ENCODE measurements at regions not wholly inside any gene's neighbourhood (a gene's known extent, or its start where the extent isn't known, plus 50 kb on each side); places are given as distances from the start of the nearest gene placed in this dataset.
A peak's percentile ranks its signal among the peaks of the same experiment; 100 is the strongest.
"Not testable (repeated sequence)": the region's sequence is repeated elsewhere in the genome, so short reads cannot be mapped to it uniquely, and the experiment has no call there.

DNA sequence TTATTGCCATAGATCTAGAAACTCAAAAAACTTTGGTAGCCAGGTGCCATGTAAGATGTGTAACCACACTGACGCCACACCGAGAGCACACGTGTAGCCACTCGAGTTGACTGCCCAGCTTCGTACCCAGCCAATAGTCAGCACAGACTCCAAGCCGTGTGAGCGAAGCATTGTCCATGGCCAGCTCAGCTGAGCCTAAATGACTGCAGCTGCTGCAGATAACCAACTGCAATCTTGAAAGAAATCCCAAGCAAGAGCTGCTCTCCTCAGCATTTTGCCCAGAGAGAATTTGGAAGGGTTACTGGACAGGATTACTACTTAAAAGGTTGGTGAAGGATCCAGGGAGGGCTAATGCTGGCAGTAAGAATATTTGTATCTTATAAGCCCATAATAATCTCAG is 193.0 kb upstream of the THRB start:
- no peak for DNase-seq (ENCODE audit: low read depth)

DNA sequence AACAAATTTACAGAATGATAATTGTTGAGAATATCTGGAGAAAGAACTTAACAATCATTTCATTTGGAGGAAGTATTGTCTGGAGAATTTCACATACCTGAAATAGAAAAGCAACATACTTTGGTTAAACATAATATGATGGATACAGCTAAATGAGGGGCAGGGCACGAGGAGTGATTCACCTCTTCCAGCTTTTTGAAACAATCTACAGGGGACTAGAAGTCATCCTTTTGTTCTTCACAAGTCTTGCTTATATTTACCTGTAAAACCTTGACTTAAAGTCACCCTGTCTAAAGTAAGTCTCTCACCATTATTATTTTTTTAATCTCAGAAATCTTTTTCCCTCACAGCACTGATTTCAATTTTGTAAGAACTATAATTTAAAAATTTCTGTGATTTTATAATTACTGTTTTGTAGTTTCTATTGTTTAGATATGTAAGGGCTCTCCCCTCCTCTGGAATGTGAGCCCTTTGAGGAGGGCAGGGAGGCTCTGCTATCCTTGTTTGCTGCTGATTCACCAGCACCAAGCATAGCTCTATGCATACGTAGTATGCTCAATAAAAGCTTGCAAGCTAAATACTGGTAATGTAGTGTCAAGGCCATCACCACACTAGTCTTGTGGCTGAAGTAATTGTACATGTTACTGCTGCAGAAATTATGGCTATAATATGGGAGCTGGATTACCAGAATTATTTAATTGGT is 193.9 kb upstream of the THRB start:
- DNase-seq (ENCODE audit: low read depth), result no peak

DNA sequence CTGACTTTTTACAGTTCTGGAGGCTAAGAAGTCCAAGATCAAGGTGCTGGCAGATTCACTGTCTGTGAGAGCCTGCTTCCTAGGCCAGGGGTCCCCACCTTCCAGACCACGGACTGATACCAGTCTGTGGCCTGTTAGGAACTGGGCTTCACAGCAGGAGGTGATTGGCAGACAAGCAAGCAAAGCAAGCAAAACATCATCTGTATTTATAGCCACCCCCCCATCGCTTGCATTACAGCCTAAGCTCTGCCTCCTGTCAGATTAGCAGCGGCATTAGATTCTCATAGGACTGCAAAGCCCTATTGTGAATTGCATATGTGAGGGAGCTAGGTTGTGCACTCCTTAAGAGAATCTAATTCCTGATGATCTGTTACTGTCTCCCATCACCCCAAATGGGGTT is 194.7 kb upstream of the THRB start:
- no peak for DNase-seq (ENCODE audit: low read depth)

DNA sequence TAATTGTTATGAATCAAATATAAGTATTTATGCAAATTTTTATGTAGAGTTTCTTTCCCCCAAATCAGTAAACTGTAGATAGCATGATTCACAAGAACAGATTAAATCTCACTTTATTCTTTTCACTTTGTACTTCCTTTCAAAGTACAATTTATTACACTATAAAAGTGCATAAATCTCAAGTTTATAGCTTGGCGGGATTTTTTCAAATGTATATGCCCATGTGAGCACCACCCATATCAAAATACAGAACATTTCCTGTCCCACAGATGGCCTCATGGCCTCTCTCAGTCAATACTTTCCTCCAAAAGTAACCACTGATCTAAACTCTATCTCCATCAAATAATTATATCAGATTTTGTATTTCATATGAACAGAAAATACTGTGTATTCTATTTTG is 196.1 kb upstream of the THRB start:
- no peak for DNase-seq (ENCODE audit: low read depth)

DNA sequence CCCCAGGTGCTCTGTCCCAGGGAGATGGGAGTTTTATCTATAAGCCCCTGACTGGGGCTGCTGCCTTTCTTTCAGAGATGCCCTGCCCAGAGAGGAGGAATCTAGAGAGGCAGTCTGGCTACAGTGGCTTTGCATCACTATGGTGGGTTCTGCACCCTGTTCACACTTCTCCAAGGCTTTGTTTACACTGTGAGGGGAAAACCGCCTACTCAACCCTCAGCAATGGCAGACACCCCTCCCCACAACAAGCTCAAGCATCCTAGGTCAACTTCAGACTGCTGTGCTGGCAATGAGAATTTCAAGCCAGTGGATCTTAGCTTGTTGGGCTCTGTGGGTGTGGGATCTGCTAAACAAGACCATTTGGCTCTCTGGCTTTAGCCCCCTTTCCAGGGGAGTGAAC is 204.4 kb upstream of the THRB start:
- not testable (repeated sequence) for DNase-seq (ENCODE audit: low read depth)

DNA sequence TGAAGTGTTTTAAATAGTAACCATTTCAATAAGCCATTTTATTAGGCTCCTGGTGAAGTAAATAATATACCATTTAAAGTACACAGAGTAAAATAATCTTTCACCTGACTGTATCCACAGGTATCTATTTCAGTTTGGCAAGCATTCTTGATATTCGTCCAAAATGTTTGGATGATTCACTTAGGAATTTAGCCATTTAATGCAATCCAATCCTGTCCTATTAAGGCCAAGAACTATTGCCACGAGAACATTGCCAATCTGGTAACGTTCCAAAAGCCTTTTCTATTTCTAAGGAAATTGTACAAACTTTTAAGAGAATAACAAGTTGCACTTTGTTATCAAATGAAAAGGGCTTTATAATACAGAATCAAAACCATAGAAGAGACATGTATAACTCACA is 209.8 kb upstream of the THRB start:
- peak; percentile 59 for DNase-seq (ENCODE audit: low read depth)

DNA sequence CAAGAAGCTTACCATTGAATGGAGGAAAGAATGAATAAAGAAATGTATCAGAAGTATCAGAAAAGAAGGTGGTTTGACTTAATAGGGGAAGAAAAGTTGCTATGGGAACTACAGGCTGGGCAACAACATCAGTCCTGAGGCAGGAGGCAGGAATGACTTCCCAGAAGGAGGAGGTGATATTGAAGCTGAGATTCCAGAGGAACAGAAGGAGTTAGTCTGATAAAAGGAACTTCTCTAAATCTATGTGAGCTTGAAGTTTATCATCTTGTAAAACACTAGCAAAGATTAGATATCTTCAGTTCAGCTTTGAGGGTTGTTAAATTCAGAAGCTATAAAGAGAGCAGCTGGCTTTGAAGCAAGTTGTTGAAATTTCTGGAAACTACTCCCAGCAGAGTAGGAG is 213.3 kb upstream of the THRB start:
- no peak for DNase-seq (ENCODE audit: low read depth)

DNA sequence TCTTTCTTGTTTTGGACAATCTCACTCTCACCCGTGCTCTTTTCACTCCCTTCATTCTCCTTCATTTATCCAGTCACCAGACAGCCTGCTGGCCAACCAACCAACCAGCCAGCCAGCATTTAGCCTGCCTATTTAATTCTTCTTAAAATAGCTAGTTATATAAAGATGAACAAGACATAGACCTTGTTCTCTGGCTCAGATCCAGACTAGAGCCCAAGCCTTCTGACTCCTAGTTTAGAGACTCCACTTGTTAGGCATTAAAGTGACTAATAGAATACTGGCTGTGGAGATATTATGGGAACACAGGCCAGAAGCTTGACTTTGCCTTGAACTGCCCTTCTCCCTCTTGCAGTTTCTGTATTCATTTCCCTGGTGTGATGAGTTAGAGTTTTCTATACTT is 215.3 kb upstream of the THRB start:
- DNase-seq (ENCODE audit: low read depth), result no peak

DNA sequence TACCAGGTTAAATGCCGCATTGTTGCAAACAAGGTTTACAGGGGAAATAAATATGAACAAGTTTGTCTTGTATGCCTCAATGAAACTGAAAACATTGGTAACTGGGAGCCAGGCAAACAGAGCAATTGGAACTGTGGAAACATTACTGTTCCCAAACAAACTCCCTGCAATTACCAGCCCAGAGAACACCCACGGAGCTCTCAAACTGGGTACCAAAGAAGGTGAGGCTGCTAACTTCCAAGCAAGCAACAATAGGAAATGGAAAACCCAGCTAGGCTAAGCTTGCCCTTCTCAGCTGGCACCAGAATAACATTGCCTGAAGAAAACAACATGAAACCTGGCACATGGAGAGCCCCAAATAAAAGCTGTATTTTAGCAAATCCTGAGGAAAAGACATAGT is 218.9 kb upstream of the THRB start:
- no peak for DNase-seq (ENCODE audit: low read depth)

DNA sequence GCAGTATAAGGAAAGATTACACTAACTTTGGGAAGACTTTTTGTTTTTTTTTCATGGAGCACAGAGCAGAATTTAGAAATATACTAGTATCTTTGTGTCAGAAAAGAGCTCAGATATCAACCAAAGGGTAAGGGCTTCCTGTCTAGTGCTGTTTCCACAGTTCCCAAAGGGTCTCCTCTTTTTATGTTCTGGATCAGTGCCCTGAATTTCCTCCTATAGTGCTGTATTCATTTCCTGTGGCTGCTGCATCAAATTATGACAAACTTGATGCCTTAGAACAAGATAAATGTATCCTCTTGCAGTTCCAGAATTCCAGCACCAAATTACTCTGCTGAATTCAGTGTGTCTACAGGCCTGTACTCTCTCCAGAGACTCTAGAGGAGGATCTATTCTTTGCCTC is 219.8 kb upstream of the THRB start:
- no peak for DNase-seq (ENCODE audit: low read depth)

DNA sequence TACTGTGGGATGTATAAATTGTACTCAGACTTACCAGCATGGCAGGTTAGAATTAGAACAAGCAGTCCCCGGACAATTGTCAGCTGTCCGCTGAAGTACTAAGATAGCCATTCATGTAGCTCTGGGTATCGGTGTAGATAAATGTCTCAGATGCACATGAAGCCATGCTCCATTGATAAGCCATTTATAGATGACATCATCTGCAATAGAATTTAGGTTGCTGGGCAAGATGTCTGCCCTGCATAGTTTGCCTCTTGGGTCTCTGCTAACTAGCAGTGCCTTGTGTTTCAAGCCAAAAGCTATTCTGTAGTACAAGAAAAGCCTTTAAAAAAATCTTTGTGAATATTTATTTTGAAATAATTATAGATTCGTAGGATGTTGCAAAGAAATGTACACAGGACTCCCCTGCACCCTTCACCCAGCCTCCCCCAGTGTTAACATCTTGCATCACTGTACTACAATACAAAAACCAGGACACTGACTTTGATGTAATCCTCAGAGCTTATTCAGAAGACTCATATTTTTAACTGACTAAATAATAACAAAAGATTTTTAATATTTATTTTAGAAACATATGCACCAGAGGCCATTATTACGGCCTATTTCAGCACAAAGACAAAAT is 220.6 kb upstream of the THRB start:
- DNase-seq (ENCODE audit: low read depth), result no peak

DNA sequence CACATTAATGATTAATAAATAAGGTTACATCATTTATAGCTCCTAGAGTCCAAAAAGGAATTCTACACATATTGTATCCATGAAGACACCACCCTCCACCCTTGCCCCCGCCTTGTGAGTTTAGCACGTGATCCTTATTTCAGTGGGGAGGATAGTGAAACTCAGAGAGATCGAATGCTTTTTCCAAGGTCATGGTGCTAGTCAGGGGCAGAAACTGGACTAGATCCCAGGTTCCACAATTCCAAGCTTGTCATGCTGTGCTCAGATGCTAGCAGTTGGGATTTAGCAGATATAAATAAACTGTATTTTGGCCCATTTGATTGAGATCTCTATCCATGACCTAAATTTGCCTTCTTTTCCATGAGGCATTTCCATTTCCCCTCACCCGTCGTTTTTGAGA is 227.4 kb upstream of the THRB start:
- no peak for DNase-seq (ENCODE audit: low read depth)

DNA sequence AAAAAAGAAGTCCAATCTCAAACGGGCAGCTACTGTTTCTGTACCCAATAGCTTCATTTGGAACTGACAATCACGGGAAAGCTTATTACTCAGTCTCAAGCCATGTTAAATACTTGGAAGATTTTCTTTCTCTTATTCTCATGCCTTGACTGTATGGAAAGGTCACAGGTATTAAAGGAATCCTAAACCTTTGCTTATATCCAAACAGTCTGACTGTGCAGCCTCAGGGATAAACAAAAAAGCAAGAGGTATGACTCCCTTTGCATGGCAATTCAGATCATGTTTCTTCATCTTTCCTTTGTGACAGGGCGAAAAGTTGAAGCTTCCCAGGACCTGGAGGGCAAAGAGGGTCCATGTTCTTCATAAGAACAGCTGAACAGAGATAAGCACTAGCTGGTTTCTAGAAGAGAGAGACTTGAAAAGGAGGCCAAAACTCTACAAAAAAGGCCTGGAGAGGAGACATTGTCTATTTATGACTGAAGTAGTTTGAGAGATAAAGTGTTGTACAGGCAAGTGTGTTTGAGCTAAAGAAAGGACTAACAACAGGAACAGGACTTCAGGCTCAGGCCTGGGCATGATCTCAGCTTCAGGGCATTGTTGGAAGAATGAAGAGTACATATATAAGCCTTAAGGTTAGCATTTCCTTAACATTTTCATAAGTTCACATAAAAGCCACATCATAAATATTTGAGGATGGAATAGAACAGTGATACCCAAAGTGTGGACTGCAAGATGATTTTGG is 231.0 kb upstream of the THRB start:
- no peak for DNase-seq (ENCODE audit: low read depth)

DNA sequence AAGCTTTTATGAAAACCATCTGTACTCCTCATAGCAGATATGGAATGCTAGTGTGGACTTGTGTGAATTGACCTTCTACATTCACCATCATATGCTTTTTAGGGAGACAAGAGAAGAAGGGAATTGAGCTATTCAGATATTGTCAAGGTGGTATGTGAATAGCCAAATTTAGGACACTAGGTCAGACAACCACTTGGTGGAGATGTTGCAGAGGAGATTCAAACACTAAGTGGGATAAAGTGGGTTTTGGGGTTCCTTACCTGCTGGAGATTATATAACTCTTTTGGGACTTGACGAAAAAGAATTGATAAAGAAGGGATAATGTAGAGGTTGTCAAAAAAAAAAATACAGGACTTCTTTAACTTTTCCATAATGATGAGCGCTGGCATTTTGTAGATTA is 231.8 kb upstream of the THRB start:
- DNase-seq (ENCODE audit: low read depth), result no peak

DNA sequence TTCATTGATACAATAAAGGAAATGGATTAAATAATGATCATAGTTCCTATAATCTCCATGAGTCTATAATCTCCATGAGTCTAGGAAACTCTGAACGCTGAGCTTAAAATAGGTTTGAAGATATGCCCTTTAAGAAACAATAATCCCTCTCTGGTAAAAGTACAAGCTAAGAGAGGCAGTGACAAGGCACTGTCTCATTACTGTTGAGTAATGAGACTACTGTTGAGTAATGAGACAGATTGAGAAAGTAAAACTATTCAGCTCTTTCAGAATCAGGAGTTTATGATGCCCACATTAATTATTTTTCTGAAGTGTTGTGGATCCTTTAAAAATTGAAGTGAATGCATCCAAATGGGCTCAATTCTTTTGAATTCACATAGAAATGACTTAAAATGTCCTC is 235.5 kb upstream of the THRB start:
- no peak for DNase-seq (ENCODE audit: low read depth)

DNA sequence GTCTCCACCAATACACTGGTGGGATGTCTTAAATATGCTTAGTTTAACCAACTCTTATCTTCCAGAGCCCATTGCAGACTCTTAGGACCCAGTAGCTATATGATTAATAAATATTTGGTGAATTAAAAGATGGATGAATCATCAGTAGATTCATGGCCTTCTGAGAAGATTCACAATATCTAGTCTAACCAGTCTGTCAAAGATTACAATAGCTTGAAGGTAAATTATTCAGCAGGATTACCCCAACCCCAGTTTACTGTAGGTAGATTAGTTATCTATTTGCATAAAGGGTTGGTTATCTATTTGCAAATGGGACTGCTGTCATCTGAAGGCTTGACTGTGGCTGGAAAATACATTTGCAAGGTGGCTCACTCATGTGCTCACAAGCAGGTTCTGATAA is 239.4 kb upstream of the THRB start:
- DNase-seq (ENCODE audit: low read depth), result no peak

DNA sequence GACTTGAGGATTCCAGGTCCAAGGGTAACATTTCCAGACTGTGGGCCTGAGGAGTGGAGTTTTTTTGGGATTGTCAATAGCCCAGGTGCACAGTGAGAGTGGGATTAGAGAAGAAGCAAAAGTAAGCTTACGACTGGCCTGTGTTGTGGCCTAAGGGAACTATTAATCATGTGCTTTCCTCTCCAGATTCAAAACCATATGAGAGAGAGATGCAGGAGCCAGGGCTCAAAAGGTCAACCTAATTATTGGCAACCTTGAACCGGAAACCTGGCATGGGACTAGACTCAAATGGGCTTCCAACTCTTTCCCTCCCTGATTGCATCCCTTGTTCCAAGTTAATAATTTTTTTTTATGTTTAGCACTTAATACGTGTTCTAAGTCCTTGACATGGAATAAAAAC is 242.1 kb upstream of the THRB start:
- DNase-seq (ENCODE audit: low read depth), result no peak

DNA sequence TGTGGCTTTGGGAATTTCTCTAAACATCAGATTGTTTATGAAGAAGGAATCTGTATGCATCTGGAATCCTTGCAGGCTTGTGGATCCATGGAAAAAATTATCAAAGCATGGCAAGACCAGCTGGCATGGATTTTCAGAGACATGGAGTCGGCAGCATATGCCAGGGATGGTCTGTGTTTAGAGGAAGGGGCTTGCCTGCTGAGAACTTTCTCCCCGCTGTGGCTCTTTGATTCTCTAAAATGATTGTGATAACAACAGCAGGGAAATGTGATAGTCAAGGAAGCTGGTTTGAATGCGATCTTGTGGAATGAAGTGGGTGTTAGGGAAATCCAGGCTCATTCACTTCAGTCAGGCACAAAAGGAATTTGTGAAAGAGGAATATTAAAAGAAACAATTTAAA is 245.7 kb upstream of the THRB start:
- no peak for DNase-seq (ENCODE audit: low read depth)

DNA sequence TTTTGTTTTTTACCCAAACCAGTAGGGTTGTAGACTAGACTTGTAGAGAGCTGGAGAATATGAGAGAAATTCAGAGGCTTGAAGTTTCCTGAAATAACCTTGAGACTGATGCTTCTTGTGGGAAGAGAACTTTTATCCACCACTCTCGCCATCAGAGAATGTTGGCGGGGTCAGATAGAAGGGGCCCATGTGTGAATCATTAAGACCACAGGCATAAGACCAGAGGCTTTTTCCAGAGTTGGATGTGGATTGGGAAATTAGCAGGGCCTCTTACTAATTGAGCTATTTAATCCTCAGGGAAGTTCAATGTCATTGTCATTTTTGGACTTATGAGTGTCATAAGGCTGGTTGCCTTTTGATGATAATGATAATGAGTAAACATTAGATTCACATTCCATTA is 246.9 kb upstream of the THRB start:
- DNase-seq (ENCODE audit: low read depth), result no peak

DNA sequence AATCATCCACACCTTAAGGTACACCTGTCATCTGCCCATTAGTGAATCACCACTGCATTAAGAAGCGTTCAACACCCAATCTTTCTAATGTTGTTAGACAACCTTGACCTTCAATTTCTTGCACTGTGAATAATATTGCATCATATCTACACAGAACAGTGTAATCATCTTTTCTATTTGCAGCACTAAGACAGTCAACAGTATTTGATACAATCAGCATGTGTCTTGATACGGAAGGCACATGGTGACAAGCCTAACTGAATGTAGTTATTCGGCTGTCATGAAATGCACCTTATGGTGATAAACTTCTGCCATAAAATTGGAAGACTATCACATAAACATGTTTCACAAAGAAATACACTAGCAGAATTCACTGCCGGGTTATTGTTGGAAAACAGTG is 253.9 kb upstream of the THRB start:
- no peak for DNase-seq (ENCODE audit: low read depth)

DNA sequence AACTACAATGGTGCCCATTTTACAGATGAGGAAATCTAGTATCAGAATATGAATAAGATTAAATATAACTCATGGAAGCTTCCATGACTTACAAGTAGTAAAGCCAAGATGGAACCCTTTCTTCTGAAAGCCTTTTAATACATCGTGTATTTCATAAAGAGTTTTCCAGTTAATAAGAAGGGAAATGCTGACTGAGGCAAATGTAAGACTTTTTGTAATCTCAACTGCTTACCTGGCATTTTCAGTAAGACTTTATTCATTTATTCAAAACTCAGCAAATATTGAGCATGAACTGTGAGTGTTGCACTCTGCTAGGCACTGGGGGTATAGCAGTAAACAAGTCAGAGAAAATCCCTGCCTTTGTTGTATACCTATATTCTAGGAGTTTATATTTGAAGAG is 256.4 kb upstream of the THRB start:
- DNase-seq (ENCODE audit: low read depth), result no peak

DNA sequence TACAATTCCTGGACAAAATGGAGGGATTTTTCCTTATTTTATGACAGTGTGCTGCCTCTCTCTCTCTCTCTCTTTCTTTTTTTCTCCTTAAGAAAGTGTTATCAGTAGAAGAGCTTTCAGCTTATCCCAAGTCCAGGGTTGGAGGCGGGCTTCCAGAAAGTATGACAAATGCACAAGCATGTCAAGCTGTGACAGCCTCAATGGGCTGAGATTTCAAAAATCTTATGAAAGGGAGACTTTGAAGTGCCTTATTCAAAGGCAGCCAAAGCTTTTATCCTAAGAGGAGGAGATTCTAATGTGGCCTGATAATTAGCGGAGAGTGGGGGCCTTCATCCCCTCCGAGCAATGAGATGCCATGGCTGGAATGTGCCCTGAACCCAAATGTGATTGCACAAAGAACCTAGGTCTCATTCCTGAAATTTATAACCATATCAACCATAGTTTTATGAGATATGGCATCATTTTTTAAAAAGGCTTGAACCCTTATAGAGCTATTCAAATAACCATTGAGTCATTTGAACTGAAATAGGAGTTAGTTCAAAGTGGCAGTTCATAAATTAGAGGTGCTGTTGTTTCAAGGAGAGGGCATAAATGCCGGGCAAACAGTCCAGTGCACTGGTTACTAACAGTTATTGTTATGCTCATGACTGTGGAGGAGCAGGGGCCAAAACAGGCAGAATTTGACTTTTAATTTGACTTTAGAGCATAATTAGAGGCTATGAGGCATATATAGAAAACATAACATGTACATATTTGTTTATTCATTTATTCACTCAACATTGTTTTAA is 261.6 kb upstream of the THRB start:
- DNase-seq (ENCODE audit: low read depth), result no peak

DNA sequence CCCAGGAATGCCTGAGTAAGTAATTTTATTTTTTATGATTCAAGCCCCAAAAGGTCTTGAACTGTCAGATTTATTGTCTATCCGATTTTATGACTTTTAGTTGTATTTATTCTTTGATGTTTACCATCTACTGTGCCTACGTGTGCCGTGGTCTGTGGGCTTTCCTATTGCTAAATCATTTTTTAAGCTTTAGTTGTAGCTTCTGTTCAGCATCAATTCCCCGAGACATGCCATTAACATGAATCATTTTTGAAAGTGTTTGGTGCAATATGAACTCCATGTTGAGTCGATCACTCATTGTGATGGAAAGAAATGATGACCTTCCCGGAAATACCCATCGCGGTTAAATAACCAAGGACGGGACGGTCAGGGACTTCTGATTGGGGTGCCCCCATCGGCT is 268.7 kb upstream of the THRB start:
- peak; percentile 30 for DNase-seq (ENCODE audit: low read depth)
